ENCODE measurements at regions not wholly inside any gene's neighbourhood (a gene's known extent, or its start where the extent isn't known, plus 50 kb on each side); places are given as distances from the start of the nearest gene placed in this dataset.

- TF ChIP-seq EZH2 (IDR thresholded peaks at IDR 0.05), result no peak
- no peak for TF ChIP-seq POLR2AphosphoS5 (IDR thresholded peaks at IDR 0.05; ENCODE audit: borderline replicate concordance, low read depth, low read length)
- TF ChIP-seq FOXP2 (optimal IDR thresholded peaks at IDR 0.05; ENCODE audit: control extremely low read depth, extremely low read length, insufficient read depth), result no peak
These were observed 69.4 kb upstream of the ALX4 start for GRCh38 chr11:44379141-44380008.

All from SK-N-MC (cell line).